ENCODE measurements at regions not wholly inside any gene's neighbourhood (a gene's known extent, or its start where the extent isn't known, plus 50 kb on each side); places are given as distances from the start of the nearest gene placed in this dataset.

DNA sequence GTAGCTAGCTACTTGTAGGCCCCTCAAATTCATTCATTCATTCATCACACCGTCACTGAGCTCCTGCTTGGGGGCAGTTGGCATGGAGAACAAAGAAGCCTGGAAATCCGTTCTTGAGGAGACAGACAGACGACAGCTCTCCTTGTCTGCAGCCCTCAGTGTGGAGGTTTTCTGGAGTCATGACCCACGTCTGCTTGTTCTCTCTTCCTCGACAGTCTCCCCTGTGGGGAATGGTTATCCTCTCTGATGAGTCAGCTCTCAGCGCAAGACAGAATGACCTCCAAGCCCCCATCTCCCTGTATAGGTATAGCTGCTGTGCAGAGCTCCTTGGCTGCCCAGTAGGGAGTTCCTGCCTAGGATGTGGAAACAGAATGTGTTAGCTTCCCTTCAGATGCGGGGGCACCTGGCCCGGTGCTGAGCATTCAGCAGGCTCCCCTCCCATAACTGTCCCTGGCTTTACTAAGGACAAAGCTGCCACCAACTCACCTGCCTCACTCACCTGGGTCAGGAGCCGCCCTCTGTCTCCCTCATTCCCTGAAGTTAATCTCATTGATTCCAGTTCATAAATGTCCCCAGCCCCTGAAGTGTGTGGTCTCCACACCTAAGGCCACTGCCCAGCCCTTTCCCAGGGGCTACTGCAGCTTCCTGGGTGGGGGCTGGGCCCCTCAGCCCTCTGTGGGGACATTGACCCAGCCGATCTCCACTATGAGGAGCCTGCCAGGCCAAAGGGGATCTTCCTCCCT lies 124.7 kb downstream of the ACKR3 start:
- H3K27ac ChIP-seq (ENCODE audit: low read depth, low read length) = no peak overlapping the region
- H3K36me3 ChIP-seq (ENCODE audit: insufficient read depth, low read length) = no peaks in the 10 kb centered on the region
- peaks cover 5% of the 10 kb centered on the region; the same call in 1 of the 2 replicates for H3K4me1 ChIP-seq (ENCODE audit: insufficient read depth, low read length)
- WGBS = 75% methylated on average over 10 of the region's 10 CpGs
- no peak overlapping the region for H3K4me3 ChIP-seq (ENCODE audit: low read length)
- H3K27me3 ChIP-seq (ENCODE audit: insufficient read depth, low read length) = no peaks in the 10 kb centered on the region
- no peak overlapping the region for H3K9ac ChIP-seq (ENCODE audit: low read depth, low read length)
- no peaks in the 10 kb centered on the region for H3K9me3 ChIP-seq (ENCODE audit: insufficient read depth, low read depth, low read length)

DNA sequence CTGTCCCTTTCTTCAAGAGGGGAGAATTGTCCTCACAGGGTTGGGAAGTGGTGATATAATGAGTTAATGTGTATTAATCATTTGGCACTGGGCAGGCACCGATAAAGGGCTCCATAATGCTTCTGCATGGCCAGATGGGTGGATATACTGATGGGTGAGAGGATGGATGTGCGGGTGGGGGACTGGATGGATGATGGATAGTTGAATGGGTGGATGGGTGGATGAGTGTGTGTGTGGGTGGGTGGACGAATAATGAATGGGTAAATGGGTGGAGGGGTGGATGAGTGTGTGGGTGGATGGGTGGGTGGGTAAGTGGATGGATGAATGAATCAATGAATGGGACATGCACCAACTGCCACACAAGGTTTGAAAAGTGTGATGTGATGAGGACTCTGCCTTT lies 127.2 kb downstream of the ACKR3 start:
- no peaks in the 10 kb centered on the region for H3K9me3 ChIP-seq (ENCODE audit: insufficient read depth, low read depth, low read length)
- peaks cover 5% of the 10 kb centered on the region; the same call in 1 of the 2 replicates for H3K4me1 ChIP-seq (ENCODE audit: insufficient read depth, low read length)
- H3K4me3 ChIP-seq (ENCODE audit: low read length) = no peak overlapping the region
- H3K27ac ChIP-seq (ENCODE audit: low read depth, low read length) = no peak overlapping the region
- no peaks in the 10 kb centered on the region for H3K27me3 ChIP-seq (ENCODE audit: insufficient read depth, low read length)
- no peaks in the 10 kb centered on the region for H3K36me3 ChIP-seq (ENCODE audit: insufficient read depth, low read length)
- 60% methylated on average over 3 of the region's 3 CpGs for WGBS
- no peak overlapping the region for H3K9ac ChIP-seq (ENCODE audit: low read depth, low read length)

DNA sequence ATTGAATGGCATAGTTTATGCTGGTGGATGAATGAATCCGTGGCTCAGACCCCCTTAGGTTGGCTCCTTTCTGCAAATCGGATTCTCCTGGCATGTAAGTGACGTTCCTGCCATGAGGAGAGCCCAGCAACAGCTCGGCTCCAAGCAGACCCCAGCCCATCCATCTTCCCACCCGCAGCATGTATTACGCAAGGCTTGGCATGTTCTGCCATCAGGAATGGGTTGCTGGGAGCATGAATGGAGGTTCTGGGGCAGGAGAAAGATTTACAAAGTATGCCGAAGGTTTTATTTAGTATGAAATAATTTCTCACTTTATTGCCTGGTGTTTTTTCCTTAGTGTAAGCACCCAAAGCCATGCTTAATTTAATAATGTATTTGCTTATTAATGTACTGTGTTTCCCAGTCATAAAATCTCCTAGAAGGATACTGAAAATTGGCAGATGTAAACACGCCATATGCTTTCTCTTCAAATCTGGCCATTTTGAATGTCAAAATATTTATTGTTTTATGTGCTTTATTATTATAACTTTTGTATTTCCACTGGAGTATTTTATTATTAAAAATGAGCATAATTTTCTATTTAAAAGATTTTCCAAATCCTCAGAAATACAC lies 128.5 kb downstream of the ACKR3 start:
- WGBS = 90% methylated on average over 7 of the region's 8 CpGs
- Histone ChIP-seq H3K27me3 (ENCODE audit: insufficient read depth, low read length) (no peaks in the 10 kb centered on the region), H3K27ac (ENCODE audit: low read depth, low read length) (no peak overlapping the region), H3K9me3 (ENCODE audit: insufficient read depth, low read depth, low read length) (no peaks in the 10 kb centered on the region), H3K4me3 (ENCODE audit: low read length) (no peak overlapping the region), H3K4me1 (ENCODE audit: insufficient read depth, low read length) (peaks cover 5% of the 10 kb centered on the region; the same call in 1 of the 2 replicates), H3K9ac (ENCODE audit: low read depth, low read length) (no peak overlapping the region), H3K36me3 (ENCODE audit: insufficient read depth, low read length) (no peaks in the 10 kb centered on the region)

DNA sequence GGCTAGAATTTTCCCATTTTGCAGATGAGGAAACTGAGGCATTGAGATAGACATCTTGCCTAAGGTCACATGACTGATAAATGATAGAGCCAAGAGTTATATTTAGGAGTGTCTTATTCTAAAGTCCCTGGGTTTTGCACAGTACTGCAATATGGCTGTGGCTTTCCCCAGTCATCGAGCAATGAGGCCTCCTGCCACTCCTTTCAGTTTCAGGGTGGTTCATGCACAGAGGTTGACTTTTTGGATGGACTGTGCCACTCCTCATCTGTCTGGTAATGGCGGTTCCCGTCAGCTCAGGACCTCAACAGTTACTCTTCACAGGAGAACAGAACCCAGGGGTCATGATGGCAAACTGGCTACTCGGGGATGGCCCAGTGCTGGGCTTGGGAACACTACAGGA lies 131.1 kb downstream of the ACKR3 start:
- 91% methylated on average over 4 of the region's 4 CpGs for WGBS

DNA sequence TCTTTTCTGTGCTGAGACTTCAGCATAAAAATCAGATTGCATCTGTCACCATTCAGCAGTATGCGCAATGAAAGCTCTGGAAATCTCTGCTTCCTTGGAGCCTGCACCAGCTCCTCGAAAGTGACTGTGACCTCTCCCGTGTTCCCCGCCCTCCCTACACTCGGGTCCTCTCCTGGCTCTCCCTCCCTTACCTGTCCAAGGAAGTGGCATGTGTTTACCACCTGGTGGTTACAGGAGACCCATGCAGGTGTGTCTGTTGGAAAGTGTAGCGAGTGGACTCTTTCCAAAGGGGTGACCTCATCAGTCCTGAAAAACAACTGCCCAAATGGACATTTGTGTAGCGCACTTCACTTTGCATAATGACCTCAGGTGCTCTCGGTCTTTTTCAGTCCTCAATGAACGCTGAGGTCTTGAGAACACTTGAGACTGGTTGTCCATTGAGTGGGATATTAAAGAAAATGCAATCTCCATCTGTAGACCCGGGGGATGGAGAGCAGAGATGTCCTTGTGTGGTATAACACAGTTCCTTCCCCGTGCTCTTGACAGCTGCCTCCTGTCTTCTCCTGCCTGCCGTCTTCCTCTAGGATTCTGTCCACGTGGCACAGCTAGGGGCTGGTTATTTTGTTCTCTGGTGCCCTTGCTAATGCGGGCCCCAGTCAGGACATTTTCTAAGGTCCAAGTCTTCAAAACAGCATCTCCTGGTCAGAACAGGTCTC lies 133.2 kb downstream of the ACKR3 start:
- H3K4me1 ChIP-seq (ENCODE audit: insufficient read depth, low read length) = no peaks in the 10 kb centered on the region
- no peak overlapping the region for H3K27ac ChIP-seq (ENCODE audit: low read depth, low read length)
- no peak overlapping the region for H3K4me3 ChIP-seq (ENCODE audit: low read length)
- WGBS = 95% methylated on average over 14 of the region's 14 CpGs
- no peaks in the 10 kb centered on the region for H3K9me3 ChIP-seq (ENCODE audit: insufficient read depth, low read depth, low read length)
- no peak overlapping the region for H3K9ac ChIP-seq (ENCODE audit: low read depth, low read length)
- no peaks in the 10 kb centered on the region for H3K27me3 ChIP-seq (ENCODE audit: insufficient read depth, low read length)
- H3K36me3 ChIP-seq (ENCODE audit: insufficient read depth, low read length) = no peaks in the 10 kb centered on the region

More for the DNA sequence above, 131.1 kb downstream of the ACKR3 start:
- Histone ChIP-seq H3K27me3 (ENCODE audit: insufficient read depth, low read length) (no peaks in the 10 kb centered on the region), H3K4me1 (ENCODE audit: insufficient read depth, low read length) (no peaks in the 10 kb centered on the region), H3K9me3 (ENCODE audit: insufficient read depth, low read depth, low read length) (no peaks in the 10 kb centered on the region), H3K9ac (ENCODE audit: low read depth, low read length) (no peak overlapping the region), H3K27ac (ENCODE audit: low read depth, low read length) (no peak overlapping the region), H3K36me3 (ENCODE audit: insufficient read depth, low read length) (no peaks in the 10 kb centered on the region), H3K4me3 (ENCODE audit: low read length) (no peak overlapping the region)

DNA sequence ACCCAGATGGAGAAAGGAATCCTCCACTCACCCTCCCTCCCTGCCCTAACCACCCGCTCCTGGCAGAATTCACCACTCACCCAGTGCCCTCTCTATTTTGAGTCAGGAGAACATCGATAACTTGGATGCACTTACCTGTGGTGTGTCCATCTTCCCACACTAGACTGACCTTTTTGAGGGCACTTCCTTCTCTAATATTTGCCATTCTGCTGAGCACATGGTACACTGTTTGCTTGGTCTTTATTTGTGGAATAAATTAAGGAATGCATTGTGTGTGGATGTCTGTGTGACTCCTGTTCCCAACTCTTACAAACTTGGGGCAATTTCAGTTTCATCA lies 133.7 kb downstream of the ACKR3 start:
- Histone ChIP-seq H3K27ac (ENCODE audit: low read depth, low read length) (no peak overlapping the region), H3K36me3 (ENCODE audit: insufficient read depth, low read length) (no peaks in the 10 kb centered on the region), H3K4me1 (ENCODE audit: insufficient read depth, low read length) (no peaks in the 10 kb centered on the region), H3K4me3 (ENCODE audit: low read length) (no peak overlapping the region), H3K9me3 (ENCODE audit: insufficient read depth, low read depth, low read length) (no peaks in the 10 kb centered on the region), H3K9ac (ENCODE audit: low read depth, low read length) (no peak overlapping the region), H3K27me3 (ENCODE audit: insufficient read depth, low read length) (no peaks in the 10 kb centered on the region)
- WGBS = 98% methylated on average over 2 of the region's 2 CpGs

DNA sequence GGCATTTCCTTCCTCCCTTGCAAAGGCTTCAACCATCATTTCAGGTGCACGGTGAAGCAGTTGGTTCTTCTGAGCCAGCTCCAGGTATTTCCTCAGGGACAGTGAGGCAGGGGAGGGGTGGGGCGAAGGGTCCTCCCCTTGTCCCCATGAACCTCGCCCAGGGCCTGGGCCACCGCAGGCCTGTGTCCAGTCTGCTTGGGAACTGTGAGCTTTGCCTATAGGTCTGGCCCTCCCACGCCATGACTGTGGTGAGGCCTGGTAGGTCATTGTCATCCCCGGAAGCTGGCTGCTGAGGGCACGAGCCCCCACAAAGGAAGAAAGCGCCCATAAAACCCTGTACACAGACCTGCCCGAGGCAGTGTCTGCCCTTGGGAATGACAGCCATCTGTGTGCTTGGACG lies 134.3 kb downstream of the ACKR3 start:
- WGBS = 92% methylated on average over 10 of the region's 10 CpGs
- Histone ChIP-seq H3K4me1 (ENCODE audit: insufficient read depth, low read length) (no peaks in the 10 kb centered on the region), H3K36me3 (ENCODE audit: insufficient read depth, low read length) (no peaks in the 10 kb centered on the region), H3K9me3 (ENCODE audit: insufficient read depth, low read depth, low read length) (no peaks in the 10 kb centered on the region), H3K4me3 (ENCODE audit: low read length) (no peak overlapping the region), H3K27me3 (ENCODE audit: insufficient read depth, low read length) (no peaks in the 10 kb centered on the region), H3K27ac (ENCODE audit: low read depth, low read length) (no peak overlapping the region), H3K9ac (ENCODE audit: low read depth, low read length) (no peak overlapping the region)

DNA sequence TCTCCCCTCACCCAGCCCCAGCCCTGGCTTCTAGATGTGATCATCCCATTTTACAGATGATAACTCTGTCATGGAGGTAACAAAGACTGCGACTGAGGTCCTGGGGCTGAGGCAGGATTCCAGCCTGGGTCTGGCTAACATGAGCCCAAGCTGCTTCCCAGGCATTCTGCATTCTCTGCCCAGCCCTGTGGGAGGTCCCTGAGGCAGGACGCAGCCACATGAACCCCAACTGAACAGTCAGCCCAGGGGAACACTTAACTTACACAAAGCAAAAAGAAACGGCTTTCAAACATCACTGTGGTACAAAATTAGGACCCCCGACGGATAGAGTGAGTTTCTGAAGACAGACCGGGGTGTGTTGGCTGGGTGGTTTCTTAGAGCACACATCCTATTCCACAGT lies 135.3 kb downstream of the ACKR3 start:
- no peak overlapping the region for H3K4me3 ChIP-seq (ENCODE audit: low read length)
- H3K9me3 ChIP-seq (ENCODE audit: insufficient read depth, low read depth, low read length) = no peaks in the 10 kb centered on the region
- H3K4me1 ChIP-seq (ENCODE audit: insufficient read depth, low read length) = no peaks in the 10 kb centered on the region
- no peak overlapping the region for H3K9ac ChIP-seq (ENCODE audit: low read depth, low read length)
- no peaks in the 10 kb centered on the region for H3K27me3 ChIP-seq (ENCODE audit: insufficient read depth, low read length)
- no peaks in the 10 kb centered on the region for H3K36me3 ChIP-seq (ENCODE audit: insufficient read depth, low read length)
- 95% methylated on average over 6 of the region's 6 CpGs for WGBS
- H3K27ac ChIP-seq (ENCODE audit: low read depth, low read length) = no peak overlapping the region

DNA sequence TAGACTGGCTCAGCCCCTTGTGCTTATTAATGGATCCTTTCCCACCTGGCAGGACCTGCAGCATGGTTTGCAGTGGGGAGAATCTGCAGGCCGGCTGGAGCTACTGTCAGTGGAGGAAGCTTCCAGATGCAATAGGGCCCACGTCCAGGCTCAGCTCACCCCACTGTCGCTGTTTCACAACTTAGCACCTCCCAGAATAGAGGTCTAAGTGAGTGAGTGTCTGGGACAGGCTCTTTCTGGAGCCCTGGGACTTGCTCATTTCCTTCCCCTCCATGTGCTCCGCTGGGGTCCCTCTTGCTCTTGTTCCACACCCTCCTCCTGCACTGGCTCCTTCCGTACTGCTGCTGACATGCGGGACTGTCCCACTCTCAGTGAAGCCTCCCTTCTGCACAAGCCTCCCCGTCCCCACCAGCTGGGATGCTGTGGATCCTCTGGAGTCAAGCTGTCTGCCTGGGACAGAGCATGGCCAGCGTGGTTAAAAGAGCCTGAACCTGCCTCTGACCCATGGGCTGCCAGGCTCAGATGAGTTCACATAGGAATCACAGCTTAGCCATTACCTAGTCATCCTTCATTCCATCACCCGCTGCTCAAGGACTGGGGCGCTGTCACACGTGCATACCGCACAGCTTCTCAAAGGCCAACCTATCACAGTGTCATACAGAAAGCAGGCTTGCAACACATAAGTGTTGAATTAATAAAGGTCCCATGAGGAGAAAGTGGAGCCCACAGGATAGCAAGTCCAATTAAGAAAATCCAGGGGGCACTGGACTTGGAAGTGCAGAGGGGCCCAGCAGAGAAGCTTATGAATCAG lies 135.9 kb downstream of the ACKR3 start:
- 88% methylated on average over 12 of the region's 12 CpGs for WGBS
- H3K9ac ChIP-seq (ENCODE audit: low read depth, low read length) = no peak overlapping the region
- no peak overlapping the region for H3K4me3 ChIP-seq (ENCODE audit: low read length)
- H3K27ac ChIP-seq (ENCODE audit: low read depth, low read length) = no peak overlapping the region
- H3K27me3 ChIP-seq (ENCODE audit: insufficient read depth, low read length) = no peaks in the 10 kb centered on the region
- no peaks in the 10 kb centered on the region for H3K36me3 ChIP-seq (ENCODE audit: insufficient read depth, low read length)
- no peaks in the 10 kb centered on the region for H3K9me3 ChIP-seq (ENCODE audit: insufficient read depth, low read depth, low read length)
- H3K4me1 ChIP-seq (ENCODE audit: insufficient read depth, low read length) = no peaks in the 10 kb centered on the region

DNA sequence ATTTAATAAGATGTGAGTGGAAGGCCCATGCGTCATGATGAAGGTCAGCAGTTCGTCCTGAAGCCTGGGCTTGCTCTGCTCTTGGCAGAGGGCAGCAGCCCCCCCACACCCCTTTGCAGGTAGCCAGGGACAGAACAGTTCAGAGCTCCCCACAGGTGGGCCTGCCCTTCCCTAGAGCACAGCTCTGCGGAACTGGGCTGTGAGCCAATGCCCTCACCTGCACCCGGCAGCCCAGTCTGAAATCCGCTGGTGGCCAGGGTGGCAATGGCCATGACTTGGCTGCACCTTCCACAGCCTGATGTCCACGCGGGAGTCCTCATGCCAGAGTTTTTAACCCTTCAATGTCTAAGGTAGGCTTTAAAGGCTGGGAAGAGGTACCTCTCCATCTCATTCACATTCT lies 136.7 kb downstream of the ACKR3 start:
- Histone ChIP-seq H3K27me3 (ENCODE audit: insufficient read depth, low read length) (no peaks in the 10 kb centered on the region), H3K9me3 (ENCODE audit: insufficient read depth, low read depth, low read length) (no peaks in the 10 kb centered on the region), H3K36me3 (ENCODE audit: insufficient read depth, low read length) (no peaks in the 10 kb centered on the region), H3K9ac (ENCODE audit: low read depth, low read length) (no peak overlapping the region), H3K27ac (ENCODE audit: low read depth, low read length) (no peak overlapping the region), H3K4me1 (ENCODE audit: insufficient read depth, low read length) (no peaks in the 10 kb centered on the region), H3K4me3 (ENCODE audit: low read length) (no peak overlapping the region)
- WGBS = 89% methylated on average over 7 of the region's 7 CpGs

DNA sequence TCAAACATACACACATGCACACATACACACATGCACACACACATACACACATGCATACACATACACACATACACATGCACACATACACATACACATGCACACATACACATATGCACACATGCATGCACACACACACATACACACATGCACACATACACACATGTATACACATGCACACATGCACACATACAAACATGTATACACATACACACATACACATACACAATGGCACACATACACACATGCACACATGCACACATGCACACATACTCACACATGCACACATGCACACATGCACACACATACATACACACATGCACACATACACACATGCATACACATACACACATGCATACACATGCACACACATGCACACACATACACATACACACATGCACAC lies 137.2 kb downstream of the ACKR3 start:
- Histone ChIP-seq H3K9me3 (ENCODE audit: insufficient read depth, low read depth, low read length) (no peaks in the 10 kb centered on the region), H3K9ac (ENCODE audit: low read depth, low read length) (no peak overlapping the region), H3K27me3 (ENCODE audit: insufficient read depth, low read length) (no peaks in the 10 kb centered on the region), H3K4me1 (ENCODE audit: insufficient read depth, low read length) (no peaks in the 10 kb centered on the region), H3K36me3 (ENCODE audit: insufficient read depth, low read length) (no peaks in the 10 kb centered on the region), H3K27ac (ENCODE audit: low read depth, low read length) (no peak overlapping the region), H3K4me3 (ENCODE audit: low read length) (no peak overlapping the region)

Data from HUES64 (cell line).